ENCODE measurements at regions not wholly inside any gene's neighbourhood (a gene's known extent, or its start where the extent isn't known, plus 50 kb on each side); places are given as distances from the start of the nearest gene placed in this dataset.
"Not testable (repeated sequence)": the region's sequence is repeated elsewhere in the genome, so short reads cannot be mapped to it uniquely, and the experiment has no call there.

DNA sequence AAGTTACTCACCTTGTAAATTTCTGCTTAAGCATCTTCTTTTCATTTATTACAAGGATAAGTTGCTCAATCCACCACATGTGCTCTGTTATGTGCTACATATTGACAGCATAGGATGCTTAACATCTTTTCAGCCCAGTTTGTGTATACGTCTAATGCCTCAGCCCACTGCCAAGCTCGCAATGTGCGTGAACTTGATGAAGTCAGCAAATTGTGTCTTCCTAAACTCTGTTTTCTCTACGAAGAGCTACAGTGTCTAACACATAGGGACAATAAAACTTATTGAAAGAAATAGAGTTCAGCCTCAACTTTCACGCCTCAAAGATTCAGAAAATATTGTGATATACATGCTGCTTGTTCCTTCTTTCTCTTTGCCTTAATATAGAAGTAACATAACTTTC lies 500.0 kb downstream of the TFAP2B start (continued):
- TF ChIP-seq, protein P1, sequence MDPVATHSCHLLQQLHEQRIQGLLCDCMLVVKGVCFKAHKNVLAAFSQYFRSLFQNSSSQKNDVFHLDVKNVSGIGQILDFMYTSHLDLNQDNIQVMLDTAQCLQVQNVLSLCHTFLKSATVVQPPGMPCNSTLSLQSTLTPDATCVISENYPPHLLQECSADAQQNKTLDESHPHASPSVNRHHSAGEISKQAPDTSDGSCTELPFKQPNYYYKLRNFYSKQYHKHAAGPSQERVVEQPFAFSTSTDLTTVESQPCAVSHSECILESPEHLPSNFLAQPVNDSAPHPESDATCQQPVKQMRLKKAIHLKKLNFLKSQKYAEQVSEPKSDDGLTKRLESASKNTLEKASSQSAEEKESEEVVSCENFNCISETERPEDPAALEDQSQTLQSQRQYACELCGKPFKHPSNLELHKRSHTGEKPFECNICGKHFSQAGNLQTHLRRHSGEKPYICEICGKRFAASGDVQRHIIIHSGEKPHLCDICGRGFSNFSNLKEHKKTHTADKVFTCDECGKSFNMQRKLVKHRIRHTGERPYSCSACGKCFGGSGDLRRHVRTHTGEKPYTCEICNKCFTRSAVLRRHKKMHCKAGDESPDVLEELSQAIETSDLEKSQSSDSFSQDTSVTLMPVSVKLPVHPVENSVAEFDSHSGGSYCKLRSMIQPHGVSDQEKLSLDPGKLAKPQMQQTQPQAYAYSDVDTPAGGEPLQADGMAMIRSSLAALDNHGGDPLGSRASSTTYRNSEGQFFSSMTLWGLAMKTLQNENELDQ (tag by site-specific recombination; IDR thresholded peaks at IDR 0.05; ENCODE audit: low read depth): no peak
- TF ChIP-seq, protein P2, sequence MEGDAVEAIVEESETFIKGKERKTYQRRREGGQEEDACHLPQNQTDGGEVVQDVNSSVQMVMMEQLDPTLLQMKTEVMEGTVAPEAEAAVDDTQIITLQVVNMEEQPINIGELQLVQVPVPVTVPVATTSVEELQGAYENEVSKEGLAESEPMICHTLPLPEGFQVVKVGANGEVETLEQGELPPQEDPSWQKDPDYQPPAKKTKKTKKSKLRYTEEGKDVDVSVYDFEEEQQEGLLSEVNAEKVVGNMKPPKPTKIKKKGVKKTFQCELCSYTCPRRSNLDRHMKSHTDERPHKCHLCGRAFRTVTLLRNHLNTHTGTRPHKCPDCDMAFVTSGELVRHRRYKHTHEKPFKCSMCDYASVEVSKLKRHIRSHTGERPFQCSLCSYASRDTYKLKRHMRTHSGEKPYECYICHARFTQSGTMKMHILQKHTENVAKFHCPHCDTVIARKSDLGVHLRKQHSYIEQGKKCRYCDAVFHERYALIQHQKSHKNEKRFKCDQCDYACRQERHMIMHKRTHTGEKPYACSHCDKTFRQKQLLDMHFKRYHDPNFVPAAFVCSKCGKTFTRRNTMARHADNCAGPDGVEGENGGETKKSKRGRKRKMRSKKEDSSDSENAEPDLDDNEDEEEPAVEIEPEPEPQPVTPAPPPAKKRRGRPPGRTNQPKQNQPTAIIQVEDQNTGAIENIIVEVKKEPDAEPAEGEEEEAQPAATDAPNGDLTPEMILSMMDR (tag by site-specific recombination; IDR thresholded peaks at IDR 0.05): no peak
- TF ChIP-seq ZNF629 (tag by site-specific recombination; IDR thresholded peaks at IDR 0.05): no peak
- TF ChIP-seq ZNF677 (tag by site-specific recombination; IDR thresholded peaks at IDR 0.05): no peak
- TF ChIP-seq ZNF473 (tag by site-specific recombination; IDR thresholded peaks at IDR 0.05): no peak
- TF ChIP-seq, protein P3, sequence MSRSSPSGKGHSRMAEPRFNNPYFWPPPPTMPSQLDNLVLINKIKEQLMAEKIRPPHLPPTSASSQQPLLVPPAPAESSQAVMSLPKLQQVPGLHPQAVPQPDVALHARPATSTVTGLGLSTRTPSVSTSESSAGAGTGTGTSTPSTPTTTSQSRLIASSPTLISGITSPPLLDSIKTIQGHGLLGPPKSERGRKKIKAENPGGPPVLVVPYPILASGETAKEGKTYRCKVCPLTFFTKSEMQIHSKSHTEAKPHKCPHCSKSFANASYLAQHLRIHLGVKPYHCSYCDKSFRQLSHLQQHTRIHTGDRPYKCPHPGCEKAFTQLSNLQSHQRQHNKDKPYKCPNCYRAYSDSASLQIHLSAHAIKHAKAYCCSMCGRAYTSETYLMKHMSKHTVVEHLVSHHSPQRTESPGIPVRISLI (tag by site-specific recombination; IDR thresholded peaks at IDR 0.05): no peak
- no peak for TF ChIP-seq ZNF600 (tag by site-specific recombination; IDR thresholded peaks at IDR 0.05)
- TF ChIP-seq, protein P4, sequence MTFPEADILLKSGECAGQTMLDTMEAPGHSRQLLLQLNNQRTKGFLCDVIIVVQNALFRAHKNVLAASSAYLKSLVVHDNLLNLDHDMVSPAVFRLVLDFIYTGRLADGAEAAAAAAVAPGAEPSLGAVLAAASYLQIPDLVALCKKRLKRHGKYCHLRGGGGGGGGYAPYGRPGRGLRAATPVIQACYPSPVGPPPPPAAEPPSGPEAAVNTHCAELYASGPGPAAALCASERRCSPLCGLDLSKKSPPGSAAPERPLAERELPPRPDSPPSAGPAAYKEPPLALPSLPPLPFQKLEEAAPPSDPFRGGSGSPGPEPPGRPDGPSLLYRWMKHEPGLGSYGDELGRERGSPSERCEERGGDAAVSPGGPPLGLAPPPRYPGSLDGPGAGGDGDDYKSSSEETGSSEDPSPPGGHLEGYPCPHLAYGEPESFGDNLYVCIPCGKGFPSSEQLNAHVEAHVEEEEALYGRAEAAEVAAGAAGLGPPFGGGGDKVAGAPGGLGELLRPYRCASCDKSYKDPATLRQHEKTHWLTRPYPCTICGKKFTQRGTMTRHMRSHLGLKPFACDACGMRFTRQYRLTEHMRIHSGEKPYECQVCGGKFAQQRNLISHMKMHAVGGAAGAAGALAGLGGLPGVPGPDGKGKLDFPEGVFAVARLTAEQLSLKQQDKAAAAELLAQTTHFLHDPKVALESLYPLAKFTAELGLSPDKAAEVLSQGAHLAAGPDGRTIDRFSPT (tag by site-specific recombination; IDR thresholded peaks at IDR 0.05): no peak

DNA sequence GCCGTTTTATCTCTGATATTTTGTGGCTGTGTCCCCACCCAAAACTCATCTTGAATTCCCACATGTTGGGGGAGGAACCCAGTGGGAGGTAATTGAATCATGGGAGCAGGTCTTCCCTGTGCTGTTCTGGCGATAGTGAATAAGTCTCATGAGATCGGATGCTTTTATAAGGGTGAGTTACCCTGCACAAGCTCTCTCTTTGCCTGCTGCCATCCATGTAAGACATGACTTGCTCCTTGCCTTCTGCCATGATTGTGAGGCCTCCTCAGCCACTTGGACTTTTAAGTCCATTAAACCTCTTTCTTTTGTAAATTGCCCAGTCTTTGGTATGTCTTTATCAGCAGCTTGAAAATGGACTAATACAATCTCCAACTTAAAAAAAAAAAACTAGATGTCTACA lies 502.8 kb downstream of the TFAP2B start:
- H3K27ac ChIP-seq (ENCODE audit: extremely low read depth, low read depth, low read length); H3K36me3 ChIP-seq (ENCODE audit: control insufficient read depth in 2 of 2, insufficient read depth in 1 of 2, low read length in 2 of 2); H3K4me1 ChIP-seq (ENCODE audit: control insufficient read depth, insufficient read depth, low read length); H3K4me3 ChIP-seq (ENCODE audit: low read depth, low read length); H3K9me3 ChIP-seq (ENCODE audit: control insufficient read depth, insufficient read depth, low read depth, low read length); POLR2A ChIA-PET: not testable (repeated sequence)
- CTCF ChIA-PET: interaction anchor here (0.6 kb wide), 1 partner anchor 971 kb away, joined by 3 read pairs; no protein-coding TSS in a partner anchor

DNA sequence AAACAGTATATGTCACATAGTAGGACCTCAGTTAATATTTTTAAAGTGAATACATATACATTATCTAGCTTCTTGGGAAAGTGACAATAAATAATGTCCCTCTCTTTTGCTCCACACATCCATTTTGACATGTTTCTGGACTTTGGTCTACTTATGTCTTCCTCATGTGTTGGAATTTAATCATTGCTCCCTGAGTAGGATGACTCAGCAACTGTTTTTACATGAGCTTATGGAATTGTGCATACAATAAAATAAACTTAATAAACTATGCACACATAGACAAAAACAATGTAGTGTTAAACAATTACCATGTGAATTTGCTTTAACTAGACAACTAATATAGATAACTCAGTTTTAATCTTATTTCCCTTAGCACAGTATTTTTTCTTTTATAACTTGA lies 503.8 kb downstream of the TFAP2B start:
- POLR2A ChIA-PET: no interaction called here
- no peaks in the 10 kb centered on the region for H3K36me3 ChIP-seq (ENCODE audit: control insufficient read depth in 2 of 2, insufficient read depth in 1 of 2, low read length in 2 of 2)
- H3K4me1 ChIP-seq (ENCODE audit: control insufficient read depth, insufficient read depth, low read length): no peaks in the 10 kb centered on the region
- CTCF ChIA-PET: no interaction called here
- H3K9me3 ChIP-seq (ENCODE audit: control insufficient read depth, insufficient read depth, low read depth, low read length): no peaks in the 10 kb centered on the region
- no peak overlapping the region for H3K4me3 ChIP-seq (ENCODE audit: low read depth, low read length)
- no peak overlapping the region for H3K27ac ChIP-seq (ENCODE audit: extremely low read depth, low read depth, low read length)
- TF ChIP-seq ZSCAN30 (tag by site-specific recombination; IDR thresholded peaks at IDR 0.05) (no peak), ZNF830 (tag by site-specific recombination; IDR thresholded peaks at IDR 0.05; ENCODE audit: low read depth) (no peak), ZFP41 (tag by site-specific recombination; IDR thresholded peaks at IDR 0.05; ENCODE audit: borderline replicate concordance) (no peak), BCL11A (tag by site-specific recombination; IDR thresholded peaks at IDR 0.05; ENCODE audit: low read depth) (no peak), HOXC10 (CRISPR knock-in tag; IDR thresholded peaks at IDR 0.05) (no peak), ZNF791 (tag by site-specific recombination; IDR thresholded peaks at IDR 0.05) (no peak), HOXA7 (CRISPR knock-in tag; IDR thresholded peaks at IDR 0.05; ENCODE audit: borderline replicate concordance) (no peak), ZNF157 (tag by site-specific recombination; IDR thresholded peaks at IDR 0.05) (no peak), ZNF112 (tag by site-specific recombination; IDR thresholded peaks at IDR 0.05) (no peak), KLF10 (tag by site-specific recombination; IDR thresholded peaks at IDR 0.05) (no peak), KLF9 (tag by site-specific recombination; IDR thresholded peaks at IDR 0.05; ENCODE audit: low read depth) (no peak)
- TF ChIP-seq, protein P5, sequence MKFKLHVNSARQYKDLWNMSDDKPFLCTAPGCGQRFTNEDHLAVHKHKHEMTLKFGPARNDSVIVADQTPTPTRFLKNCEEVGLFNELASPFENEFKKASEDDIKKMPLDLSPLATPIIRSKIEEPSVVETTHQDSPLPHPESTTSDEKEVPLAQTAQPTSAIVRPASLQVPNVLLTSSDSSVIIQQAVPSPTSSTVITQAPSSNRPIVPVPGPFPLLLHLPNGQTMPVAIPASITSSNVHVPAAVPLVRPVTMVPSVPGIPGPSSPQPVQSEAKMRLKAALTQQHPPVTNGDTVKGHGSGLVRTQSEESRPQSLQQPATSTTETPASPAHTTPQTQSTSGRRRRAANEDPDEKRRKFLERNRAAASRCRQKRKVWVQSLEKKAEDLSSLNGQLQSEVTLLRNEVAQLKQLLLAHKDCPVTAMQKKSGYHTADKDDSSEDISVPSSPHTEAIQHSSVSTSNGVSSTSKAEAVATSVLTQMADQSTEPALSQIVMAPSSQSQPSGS (tag by site-specific recombination; IDR thresholded peaks at IDR 0.05; ENCODE audit: low read depth): no peak
- TF ChIP-seq, protein P6, sequence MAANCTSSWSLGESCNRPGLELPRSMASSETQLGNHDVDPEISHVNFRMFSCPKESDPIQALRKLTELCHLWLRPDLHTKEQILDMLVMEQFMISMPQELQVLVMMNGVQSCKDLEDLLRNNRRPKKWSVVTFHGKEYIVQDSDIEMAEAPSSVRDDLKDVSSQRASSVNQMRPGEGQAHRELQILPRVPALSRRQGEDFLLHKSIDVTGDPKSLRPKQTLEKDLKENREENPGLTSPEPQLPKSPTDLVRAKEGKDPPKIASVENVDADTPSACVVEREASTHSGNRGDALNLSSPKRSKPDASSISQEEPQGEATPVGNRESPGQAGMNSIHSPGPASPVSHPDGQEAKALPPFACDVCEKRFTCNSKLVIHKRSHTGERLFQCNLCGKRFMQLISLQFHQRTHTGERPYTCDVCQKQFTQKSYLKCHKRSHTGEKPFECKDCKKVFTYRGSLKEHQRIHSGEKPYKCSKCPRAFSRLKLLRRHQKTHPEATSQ (tag by site-specific recombination; IDR thresholded peaks at IDR 0.05): no peak
- TF ChIP-seq, protein P7, sequence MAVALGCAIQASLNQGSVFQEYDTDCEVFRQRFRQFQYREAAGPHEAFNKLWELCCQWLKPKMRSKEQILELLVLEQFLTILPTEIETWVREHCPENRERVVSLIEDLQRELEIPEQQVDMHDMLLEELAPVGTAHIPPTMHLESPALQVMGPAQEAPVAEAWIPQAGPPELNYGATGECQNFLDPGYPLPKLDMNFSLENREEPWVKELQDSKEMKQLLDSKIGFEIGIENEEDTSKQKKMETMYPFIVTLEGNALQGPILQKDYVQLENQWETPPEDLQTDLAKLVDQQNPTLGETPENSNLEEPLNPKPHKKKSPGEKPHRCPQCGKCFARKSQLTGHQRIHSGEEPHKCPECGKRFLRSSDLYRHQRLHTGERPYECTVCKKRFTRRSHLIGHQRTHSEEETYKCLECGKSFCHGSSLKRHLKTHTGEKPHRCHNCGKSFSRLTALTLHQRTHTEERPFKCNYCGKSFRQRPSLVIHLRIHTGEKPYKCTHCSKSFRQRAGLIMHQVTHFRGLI (tag by site-specific recombination; IDR thresholded peaks at IDR 0.05): no peak

Data from HEK293 (cell line).